HG03196 (cell line): ENCODE measurements at regions not wholly inside any gene's neighbourhood (a gene's known extent, or its start where the extent isn't known, plus 50 kb on each side); places are given as distances from the start of the nearest gene placed in this dataset.

Experiments used
- ATAC-seq: cut with Tn5 transposase; IDR thresholded peaks from one replicate; pipeline ENCODE4 v1.9.1; 2021; ENCODE audit not compliant: unreplicated experiment

DNA sequence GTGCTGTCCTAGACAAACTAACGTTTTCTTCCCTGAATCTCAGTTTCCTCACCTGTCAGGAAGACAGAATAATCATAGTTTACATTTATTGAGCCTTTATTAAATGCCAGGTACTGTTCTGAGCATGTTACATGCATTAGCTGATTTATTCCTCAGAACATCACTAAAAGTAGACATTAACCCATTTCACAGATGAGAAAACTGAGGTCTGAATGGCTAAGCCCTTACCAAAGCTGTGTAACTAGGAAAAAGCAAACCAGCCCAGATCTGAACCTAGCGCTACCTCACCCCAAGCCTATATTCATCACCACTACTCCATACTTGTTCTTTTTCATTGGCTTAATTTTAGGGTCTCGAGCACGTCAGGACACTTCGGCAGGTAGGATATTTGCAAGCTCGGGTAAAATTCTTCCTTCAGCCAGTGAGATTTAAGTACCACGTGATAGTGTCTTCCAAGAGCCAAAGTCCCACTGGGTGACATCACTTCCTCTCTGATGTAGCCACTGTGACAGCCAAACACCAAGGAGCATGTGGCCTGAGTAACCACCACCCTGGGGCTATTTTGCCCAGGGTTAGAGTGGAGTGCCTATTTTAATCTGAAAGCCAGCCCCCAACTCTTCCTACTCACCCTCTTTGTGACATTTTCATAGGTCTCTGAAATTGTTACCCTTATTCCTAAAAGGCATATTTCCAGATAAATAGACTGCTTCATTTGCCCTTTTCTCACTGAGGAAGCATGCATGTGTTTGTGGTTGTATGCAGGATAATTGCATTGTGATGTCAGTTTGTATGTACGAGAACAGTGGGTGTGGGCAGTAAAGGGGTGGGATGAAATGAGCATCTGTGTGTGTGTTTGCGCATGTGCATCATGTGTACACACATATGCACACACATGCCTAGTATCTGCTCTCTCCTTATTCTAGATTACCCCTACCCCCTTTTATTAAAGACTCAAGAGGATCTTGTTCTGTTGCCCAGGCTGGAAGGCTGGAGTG is 62.2 kb upstream of the WSCD2 start:
- ATAC-seq = no peak

DNA sequence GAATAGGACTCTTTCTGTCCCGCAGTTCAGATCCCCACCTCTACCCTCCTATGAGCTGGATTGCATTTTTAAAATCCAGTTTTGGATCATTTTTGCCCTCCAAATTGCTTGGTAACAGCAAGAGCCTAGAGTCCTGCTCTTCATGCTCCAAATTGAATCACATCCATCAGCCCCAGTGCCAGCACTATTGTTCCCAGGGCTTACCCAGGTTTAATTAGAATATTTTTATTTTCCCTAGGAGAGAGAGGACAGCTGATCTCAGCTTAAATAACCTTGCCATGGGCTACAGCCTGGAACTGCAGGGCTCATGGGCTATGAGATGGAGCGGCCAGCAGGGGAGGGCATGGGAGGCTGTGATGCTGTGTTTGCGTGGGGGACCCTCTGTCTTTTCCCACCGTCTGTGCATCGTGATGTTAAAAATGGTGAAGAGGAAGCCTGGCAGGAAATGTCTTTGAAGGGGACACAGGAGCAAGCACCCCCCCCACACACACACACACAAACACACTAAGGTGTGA is 59.4 kb upstream of the WSCD2 start:
- no peak for ATAC-seq

DNA sequence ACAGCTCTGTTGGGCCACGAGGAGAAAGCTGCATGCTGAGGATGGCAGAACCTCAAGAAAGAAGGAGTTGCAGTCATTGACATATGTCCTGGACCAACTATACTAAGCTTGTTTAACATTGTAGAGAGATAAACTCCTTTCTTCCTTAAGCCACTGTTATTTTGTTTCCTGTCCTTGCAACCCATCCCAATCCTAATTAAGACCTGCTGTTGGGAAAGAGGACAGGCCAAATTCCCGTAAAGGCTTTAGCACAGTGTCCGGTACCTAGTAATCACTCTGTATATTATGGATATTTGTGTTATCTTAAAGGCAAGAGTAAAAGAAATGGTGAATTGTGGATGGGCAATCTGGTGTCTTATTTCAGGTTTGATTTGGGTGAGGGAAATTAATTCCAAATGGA is 53.5 kb upstream of the WSCD2 start:
- no peak for ATAC-seq

DNA sequence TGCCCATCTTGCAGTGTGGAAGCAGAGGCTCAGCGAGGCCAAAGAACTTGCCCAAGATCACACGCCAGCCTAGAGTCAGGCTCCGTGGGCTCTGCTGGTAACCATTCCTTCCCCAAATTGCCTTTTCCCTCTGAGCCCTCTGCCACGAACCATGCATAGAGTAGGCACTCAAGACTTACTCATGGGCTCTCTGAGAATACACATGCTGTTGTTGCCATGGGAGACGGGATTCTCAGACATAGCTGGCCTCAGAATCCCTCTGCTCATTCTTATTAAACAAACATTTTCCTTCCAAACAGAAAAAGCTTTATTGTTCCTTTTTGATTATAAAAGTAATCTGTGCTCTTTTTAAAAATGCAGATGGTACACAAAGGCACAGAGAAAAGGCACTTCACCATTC is 52.5 kb upstream of the WSCD2 start:
- no peak for ATAC-seq

DNA sequence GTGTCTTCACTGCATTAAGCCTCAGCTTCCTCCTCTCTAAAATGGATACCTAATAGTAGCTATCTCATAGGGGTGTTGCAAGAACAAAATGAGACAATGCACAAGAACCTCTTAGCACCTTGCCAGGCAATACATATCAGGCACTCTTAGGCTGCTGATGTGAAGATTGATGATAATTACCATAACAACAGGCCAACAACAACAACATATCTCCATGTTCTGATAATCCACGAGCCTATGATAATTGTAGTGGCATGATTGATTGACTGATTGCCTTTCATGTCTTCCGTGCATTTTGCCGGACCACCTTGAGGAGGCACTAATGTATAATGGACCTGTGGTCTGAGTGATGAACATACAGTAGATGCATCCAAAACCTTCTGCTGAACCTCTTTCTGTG is 50.7 kb upstream of the WSCD2 start:
- no peak for ATAC-seq
